ENCODE measurements at regions not wholly inside any gene's neighbourhood (a gene's known extent, or its start where the extent isn't known, plus 50 kb on each side); places are given as distances from the start of the nearest gene placed in this dataset.

GRCh38 chr16:65509172-65509571, 387.3 kb upstream of the CDH11 start:
- no peak for TF ChIP-seq CTCF (IDR thresholded peaks at IDR 0.05)
- TF ChIP-seq POLR2A (IDR thresholded peaks at IDR 0.05): no peak
